Muscle layer of duodenum (tissue), 2 donors: ENCODE measurements at regions not wholly inside any gene's neighbourhood (a gene's known extent, or its start where the extent isn't known, plus 50 kb on each side); places are given as distances from the start of the nearest gene placed in this dataset.

Source experiments
- H3K27ac ChIP-seq: one replicate; pipeline ENCODE4 v1.7.0; 2013; ENCODE audit warnings: mild to moderate bottlenecking, low read length
- H3K27me3 ChIP-seq: one replicate; pipeline ENCODE4 v1.7.0; 2013; ENCODE audit warnings: low read depth, mild to moderate bottlenecking, control low read depth, low read length
- H3K36me3 ChIP-seq, 2 donors: one replicate each; pipeline ENCODE4 v1.7.0; 2013; ENCODE audit warnings: low read length in 2 of 2, control low read depth in 1 of 2, mild to moderate bottlenecking in 1 of 2; ENCODE audit not compliant: insufficient read depth in 2 of 2, control insufficient read depth in 1 of 2
- H3K4me1 ChIP-seq, 2 donors: one replicate each; pipeline ENCODE4 v1.7.0; 2013; ENCODE audit warnings: low read length in 2 of 2, mild to moderate bottlenecking in 2 of 2, control low read depth in 1 of 2, moderate library complexity in 1 of 2; ENCODE audit not compliant: insufficient read depth in 2 of 2, control insufficient read depth in 1 of 2
- H3K4me3 ChIP-seq, 2 donors: one replicate each; pipeline ENCODE4 v1.7.0; 2013; ENCODE audit warnings: low read length in 2 of 2, low read depth in 1 of 2, mild to moderate bottlenecking in 1 of 2
- H3K9me3 ChIP-seq, 2 donors: one replicate each; pipeline ENCODE4 v1.7.0; 2013; ENCODE audit warnings: low read length in 2 of 2, control low read depth in 1 of 2, mild to moderate bottlenecking in 1 of 2; ENCODE audit not compliant: control insufficient read depth in 1 of 2
- donor health status: healthy.

GRCh38 chr14:62159314-62159713, 397.1 kb downstream of the SNAPC1 start:
- H3K36me3 ChIP-seq = no peaks in the 10 kb centered on the region
- H3K27ac ChIP-seq = no peak overlapping the region

GRCh38 chr14:62162998-62163589, 400.9 kb downstream of the SNAPC1 start:
- Histone ChIP-seq H3K36me3 (no peaks in the 10 kb centered on the region), H3K4me3 (no peak overlapping the region), H3K27ac (no peak overlapping the region), H3K27me3 (no peaks in the 10 kb centered on the region), H3K9me3 (no peaks in the 10 kb centered on the region), H3K4me1 (no peaks in the 10 kb centered on the region)

More at GRCh38 chr14:62159314-62159713, 397.1 kb downstream of the SNAPC1 start:
- Histone ChIP-seq H3K4me1 (no peaks in the 10 kb centered on the region), H3K27me3 (no peaks in the 10 kb centered on the region), H3K4me3 (no peak overlapping the region), H3K9me3 (no peaks in the 10 kb centered on the region)

DNA sequence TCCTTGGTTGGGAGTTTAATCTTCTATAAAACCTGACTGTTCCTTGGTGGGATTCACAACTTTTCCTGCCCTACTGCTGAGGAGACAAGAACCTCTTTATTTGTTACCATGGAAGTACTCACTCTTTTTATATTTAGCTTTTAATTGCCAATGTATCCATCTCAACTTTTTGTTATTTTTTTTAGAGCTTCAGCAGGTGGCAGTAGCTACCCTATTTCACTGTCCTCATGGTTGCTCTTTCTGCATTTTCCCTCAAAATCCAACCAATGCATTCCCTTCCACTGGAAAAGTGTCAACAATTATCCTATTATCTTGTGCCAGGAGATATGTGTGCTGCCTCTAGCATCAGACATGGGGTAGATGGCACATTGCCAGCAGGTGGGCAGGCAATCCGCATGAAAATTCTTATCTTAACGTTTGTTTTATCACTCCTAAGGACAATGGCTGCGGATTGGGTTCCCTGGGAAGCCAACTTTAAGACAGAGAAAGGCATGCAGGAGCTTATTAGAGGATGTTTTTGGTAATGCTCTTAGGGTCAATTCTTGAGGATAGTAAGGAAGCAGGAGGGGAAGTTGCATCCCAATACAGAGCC, 406.4 kb downstream of the SNAPC1 start:
- Histone ChIP-seq H3K36me3 (no peaks in the 10 kb centered on the region), H3K27ac (no peak overlapping the region), H3K4me1 (no peaks in the 10 kb centered on the region), H3K27me3 (no peaks in the 10 kb centered on the region), H3K4me3 (no peak overlapping the region), H3K9me3 (no peaks in the 10 kb centered on the region)

DNA sequence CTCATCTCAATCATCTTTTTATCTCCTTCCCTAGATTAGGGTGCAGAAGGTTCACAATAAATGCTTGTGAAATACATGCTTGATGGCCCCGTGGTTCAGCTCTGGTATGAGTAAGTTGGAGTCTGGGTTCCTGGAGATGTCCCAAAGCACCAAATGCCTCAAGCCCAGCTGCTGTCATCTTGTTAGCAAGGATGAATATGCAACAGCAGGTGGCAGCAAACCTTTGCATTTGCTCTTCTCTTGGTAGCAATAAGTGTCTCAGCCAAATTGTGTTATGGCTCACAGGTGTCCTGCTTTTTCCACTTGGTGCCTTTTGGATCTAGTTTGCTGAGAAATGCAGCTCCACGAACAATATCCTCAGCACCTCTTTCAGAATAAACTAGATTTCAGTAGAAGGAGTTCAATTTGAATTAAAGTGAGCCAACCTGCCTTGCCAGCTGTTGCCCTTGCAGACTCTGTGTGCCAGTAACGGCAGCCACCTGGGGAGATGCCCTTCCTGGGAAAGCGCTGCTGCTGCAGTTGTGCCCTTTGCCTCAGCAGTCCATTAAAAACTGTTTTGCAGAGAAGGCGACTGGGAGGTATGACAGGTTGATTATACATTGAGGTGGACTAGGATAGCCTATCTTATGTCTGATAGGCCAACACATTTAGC, 417.3 kb downstream of the SNAPC1 start:
- Histone ChIP-seq H3K27ac (no peak overlapping the region), H3K36me3 (no peaks in the 10 kb centered on the region)

DNA sequence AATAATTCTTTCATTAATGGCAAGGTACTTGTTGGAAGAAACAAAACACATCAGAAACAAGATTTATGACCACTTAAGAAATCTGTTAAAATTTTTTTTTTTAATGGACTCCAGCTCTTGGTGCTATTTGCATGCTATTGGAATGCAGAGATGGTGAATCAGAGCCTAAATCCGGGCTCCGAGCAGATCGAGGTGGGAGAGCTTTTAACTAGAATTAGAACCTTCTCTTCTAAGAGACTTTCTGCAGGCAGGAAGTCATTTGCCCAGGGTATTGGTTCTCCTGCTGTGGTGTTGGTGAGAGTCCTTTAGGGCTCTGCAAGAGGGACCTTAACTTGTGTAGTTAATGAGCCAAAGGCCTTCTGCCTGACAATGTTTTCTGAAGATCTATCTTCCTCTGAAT, 419.4 kb downstream of the SNAPC1 start:
- no peaks in the 10 kb centered on the region for H3K27me3 ChIP-seq
- no peak overlapping the region for H3K4me3 ChIP-seq
- no peaks in the 10 kb centered on the region for H3K36me3 ChIP-seq
- no peaks in the 10 kb centered on the region for H3K9me3 ChIP-seq
- H3K27ac ChIP-seq = no peak overlapping the region
- no peaks in the 10 kb centered on the region for H3K4me1 ChIP-seq

More for the DNA sequence above, 417.3 kb downstream of the SNAPC1 start:
- no peaks in the 10 kb centered on the region for H3K27me3 ChIP-seq
- no peak overlapping the region for H3K4me3 ChIP-seq
- no peaks in the 10 kb centered on the region for H3K4me1 ChIP-seq
- no peaks in the 10 kb centered on the region for H3K9me3 ChIP-seq

DNA sequence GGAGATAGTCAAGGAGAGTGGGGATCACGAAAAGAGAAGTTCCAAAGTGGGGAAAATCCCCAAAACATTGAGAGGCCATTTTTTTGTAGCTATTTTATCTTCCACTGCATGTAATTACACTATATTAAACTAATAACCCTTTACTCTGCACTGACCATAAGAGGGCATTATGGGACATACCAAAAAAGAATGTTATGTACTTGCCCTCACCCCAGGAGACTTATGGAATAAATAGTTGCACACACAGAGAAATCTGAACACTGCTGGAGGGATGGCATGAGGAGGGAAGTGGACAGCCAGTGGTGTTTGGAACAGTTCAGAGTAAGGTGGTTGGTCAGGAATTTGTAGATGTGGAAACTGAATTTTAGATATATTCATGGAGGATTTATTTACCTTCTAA, 422.9 kb downstream of the SNAPC1 start:
- no peak overlapping the region for H3K4me3 ChIP-seq
- H3K27me3 ChIP-seq = no peaks in the 10 kb centered on the region
- H3K4me1 ChIP-seq = no peaks in the 10 kb centered on the region
- H3K36me3 ChIP-seq = no peaks in the 10 kb centered on the region
- H3K27ac ChIP-seq = no peak overlapping the region
- no peaks in the 10 kb centered on the region for H3K9me3 ChIP-seq

- no peaks in the 10 kb centered on the region for H3K4me1 ChIP-seq
These were observed 425.0 kb downstream of the SNAPC1 start for GRCh38 chr14:62187265-62187664.

DNA sequence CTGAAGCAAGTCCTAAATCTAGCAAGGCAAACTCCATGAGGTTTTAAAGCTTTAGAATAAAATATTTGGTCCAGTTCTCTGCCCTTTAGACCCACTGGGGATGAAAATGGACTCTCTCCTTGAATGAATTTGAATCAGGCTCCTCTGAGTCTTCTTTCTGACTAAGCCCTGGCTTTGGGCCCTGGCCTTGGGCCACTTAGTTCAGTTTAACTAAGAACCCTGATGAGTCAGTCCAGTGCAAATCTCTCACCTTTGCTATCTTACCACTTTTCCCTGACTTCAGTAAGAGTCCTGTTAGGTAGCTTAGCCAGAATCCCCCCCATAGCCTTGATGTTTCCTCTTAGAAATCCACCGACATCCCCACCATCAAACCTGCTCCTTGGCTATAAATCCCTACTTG, 427.5 kb downstream of the SNAPC1 start:
- no peak overlapping the region for H3K4me3 ChIP-seq
- no peaks in the 10 kb centered on the region for H3K4me1 ChIP-seq
- H3K36me3 ChIP-seq = no peaks in the 10 kb centered on the region
- no peaks in the 10 kb centered on the region for H3K9me3 ChIP-seq
- no peak overlapping the region for H3K27ac ChIP-seq
- H3K27me3 ChIP-seq = no peaks in the 10 kb centered on the region

More at GRCh38 chr14:62187265-62187664, 425.0 kb downstream of the SNAPC1 start:
- Histone ChIP-seq H3K4me3 (no peak overlapping the region), H3K9me3 (no peaks in the 10 kb centered on the region), H3K27ac (no peak overlapping the region), H3K27me3 (no peaks in the 10 kb centered on the region), H3K36me3 (no peaks in the 10 kb centered on the region)

DNA sequence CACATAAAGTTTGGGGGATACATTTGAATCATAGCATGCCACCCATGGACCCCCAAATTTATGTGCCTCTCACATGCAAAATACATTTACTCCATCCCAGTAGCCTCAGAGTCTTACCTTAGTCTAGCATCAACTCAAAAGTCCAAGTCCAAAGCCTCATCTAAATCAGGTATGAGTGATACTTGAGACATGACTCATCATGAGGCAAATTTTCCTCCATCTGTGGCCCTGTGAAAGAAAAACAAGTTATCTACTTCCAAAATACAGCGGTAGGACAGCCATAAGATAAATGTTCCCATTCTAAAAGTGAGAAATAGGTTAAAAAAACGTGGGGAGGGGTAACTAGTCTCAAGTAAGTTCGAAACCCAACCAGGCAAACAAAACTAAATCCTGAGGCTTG, 444.2 kb downstream of the SNAPC1 start:
- no peaks in the 10 kb centered on the region for H3K27me3 ChIP-seq
- no peak overlapping the region for H3K27ac ChIP-seq
- H3K36me3 ChIP-seq = no peaks in the 10 kb centered on the region
- no peaks in the 10 kb centered on the region for H3K9me3 ChIP-seq
- no peaks in the 10 kb centered on the region for H3K4me1 ChIP-seq
- H3K4me3 ChIP-seq = no peak overlapping the region

- no peaks in the 10 kb centered on the region for H3K36me3 ChIP-seq
- H3K4me3 ChIP-seq = no peak overlapping the region
- no peaks in the 10 kb centered on the region for H3K9me3 ChIP-seq
- no peaks in the 10 kb centered on the region for H3K4me1 ChIP-seq
- no peak overlapping the region for H3K27ac ChIP-seq
- H3K27me3 ChIP-seq = no peaks in the 10 kb centered on the region
These were observed 447.2 kb downstream of the SNAPC1 start for GRCh38 chr14:62209287-62209899.

DNA sequence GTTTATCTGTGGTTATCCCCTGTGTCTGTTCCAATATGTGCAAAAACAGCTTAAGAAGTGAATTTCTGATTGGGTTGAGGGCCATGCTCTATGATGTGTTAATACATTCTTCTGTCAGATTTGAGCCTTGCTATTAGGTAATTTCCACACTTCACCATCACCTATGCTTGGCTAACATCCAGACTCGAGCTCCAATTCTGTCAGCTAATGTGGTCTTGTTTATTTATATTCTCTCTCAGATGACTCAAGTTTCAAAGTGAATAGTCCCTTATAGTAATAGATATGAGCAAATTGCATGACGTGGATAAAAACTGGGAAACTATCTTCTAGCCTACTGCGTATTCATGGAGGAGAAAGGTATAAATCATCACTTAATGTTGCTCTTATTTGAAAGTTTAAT, 451.3 kb downstream of the SNAPC1 start:
- no peaks in the 10 kb centered on the region for H3K27me3 ChIP-seq
- H3K27ac ChIP-seq = no peak overlapping the region
- no peaks in the 10 kb centered on the region for H3K36me3 ChIP-seq
- H3K4me3 ChIP-seq = no peak overlapping the region
- no peaks in the 10 kb centered on the region for H3K4me1 ChIP-seq
- H3K9me3 ChIP-seq = no peaks in the 10 kb centered on the region
